ENCODE measurements at regions not wholly inside any gene's neighbourhood (a gene's known extent, or its start where the extent isn't known, plus 50 kb on each side); places are given as distances from the start of the nearest gene placed in this dataset.

GRCh38 chr9:99595796-99596195, 225.9 kb upstream of the NR4A3 start:
- Mint-ChIP-seq H3K36me3 (no peaks in the 10 kb centered on the region), H3K27ac (no peak overlapping the region), H3K4me3 (no peak overlapping the region), H3K27me3 (ENCODE audit: low read depth) (peaks cover 3% of the 10 kb centered on the region; the same call in 1 of the 2 replicates), H3K4me1 (no peaks in the 10 kb centered on the region), H3K9me3 (peaks cover 4% of the 10 kb centered on the region; the same call in 1 of the 2 replicates)
- TF ChIP-seq ZNF232 (CRISPR knock-in tag; IDR thresholded peaks at IDR 0.05) (no peak), RELA (CRISPR knock-in tag; IDR thresholded peaks at IDR 0.05; ENCODE audit: borderline replicate concordance) (no peak), ZNF121 (CRISPR knock-in tag; IDR thresholded peaks at IDR 0.05) (no peak)
- CTCF ChIA-PET: no interaction called here
- POLR2A ChIA-PET: no interaction called here
- DNase-seq (ENCODE audit: low spot score): no peak
- no peak for ATAC-seq

DNA sequence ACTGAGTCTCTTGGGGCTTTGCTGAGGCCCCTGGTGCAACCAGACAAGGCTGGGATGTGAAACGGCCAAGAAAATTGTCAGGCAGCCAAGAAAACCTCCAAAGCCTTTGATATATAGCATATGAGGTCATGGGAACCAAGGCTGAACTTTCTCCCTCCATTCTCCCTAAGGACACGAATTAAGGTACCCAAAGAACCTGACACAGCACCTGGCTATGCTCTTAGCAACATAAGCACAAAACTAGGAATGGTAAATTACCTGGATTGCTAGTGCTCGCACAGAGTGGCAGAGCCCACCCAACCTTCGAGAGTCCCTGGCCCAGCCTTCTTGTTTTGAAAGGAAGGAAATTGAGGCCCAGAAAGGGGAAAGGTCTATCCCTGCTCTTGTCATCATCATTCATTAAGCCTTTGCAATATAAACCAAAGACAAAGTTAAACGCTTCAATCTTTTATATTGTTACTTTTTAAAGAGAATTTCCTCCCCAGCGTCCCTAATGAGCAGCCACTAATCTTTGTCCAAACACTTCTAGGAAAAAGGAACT, 220.0 kb upstream of the NR4A3 start:
- Mint-ChIP-seq H3K36me3 (no peaks in the 10 kb centered on the region), H3K4me1 (peaks cover 18% of the 10 kb centered on the region), H3K9me3 (no peaks in the 10 kb centered on the region), H3K27ac (no peak overlapping the region), H3K4me3 (no peak overlapping the region), H3K27me3 (ENCODE audit: low read depth) (peaks cover 49% of the 10 kb centered on the region)
- ChIA-PET POLR2A (no interaction called here), CTCF (no interaction called here)
- no peak for ATAC-seq
- no peak for TF ChIP-seq NR2C2 (CRISPR knock-in tag; IDR thresholded peaks at IDR 0.05)
- no peak for TF ChIP-seq OVOL2 (CRISPR knock-in tag; IDR thresholded peaks at IDR 0.05; ENCODE audit: borderline replicate concordance)
- TF ChIP-seq SMAD3 (CRISPR knock-in tag; IDR thresholded peaks at IDR 0.05; ENCODE audit: borderline replicate concordance): no peak
- TF ChIP-seq, protein P1, sequence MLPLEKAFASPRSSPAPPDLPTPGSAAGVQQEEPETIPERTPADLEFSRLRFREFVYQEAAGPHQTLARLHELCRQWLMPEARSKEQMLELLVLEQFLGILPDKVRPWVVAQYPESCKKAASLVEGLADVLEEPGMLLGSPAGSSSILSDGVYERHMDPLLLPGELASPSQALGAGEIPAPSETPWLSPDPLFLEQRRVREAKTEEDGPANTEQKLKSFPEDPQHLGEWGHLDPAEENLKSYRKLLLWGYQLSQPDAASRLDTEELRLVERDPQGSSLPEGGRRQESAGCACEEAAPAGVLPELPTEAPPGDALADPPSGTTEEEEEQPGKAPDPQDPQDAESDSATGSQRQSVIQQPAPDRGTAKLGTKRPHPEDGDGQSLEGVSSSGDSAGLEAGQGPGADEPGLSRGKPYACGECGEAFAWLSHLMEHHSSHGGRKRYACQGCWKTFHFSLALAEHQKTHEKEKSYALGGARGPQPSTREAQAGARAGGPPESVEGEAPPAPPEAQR (CRISPR knock-in tag; IDR thresholded peaks at IDR 0.05): no peak
- TF ChIP-seq, protein P2, sequence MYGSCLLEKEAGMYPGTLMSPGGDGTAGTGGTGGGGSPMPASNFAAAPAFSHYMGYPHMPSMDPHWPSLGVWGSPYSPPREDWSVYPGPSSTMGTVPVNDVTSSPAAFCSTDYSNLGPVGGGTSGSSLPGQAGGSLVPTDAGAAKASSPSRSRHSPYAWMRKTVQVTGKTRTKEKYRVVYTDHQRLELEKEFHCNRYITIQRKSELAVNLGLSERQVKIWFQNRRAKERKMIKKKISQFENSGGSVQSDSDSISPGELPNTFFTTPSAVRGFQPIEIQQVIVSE (CRISPR knock-in tag; IDR thresholded peaks at IDR 0.05; ENCODE audit: borderline replicate concordance): no peak
- no peak for TF ChIP-seq CREB1 (CRISPR knock-in tag; IDR thresholded peaks at IDR 0.05)
- no peak for TF ChIP-seq FOXK1 (CRISPR knock-in tag; IDR thresholded peaks at IDR 0.05)
- TF ChIP-seq ZNF138 (CRISPR knock-in tag; conservative IDR thresholded peaks at IDR 0.05): no peak
- DNase-seq (ENCODE audit: low spot score): no peak

- POLR2A ChIA-PET: no interaction called here
- ATAC-seq: no peak
- Mint-ChIP-seq H3K27me3 (ENCODE audit: low read depth) (peaks cover 59% of the 10 kb centered on the region), H3K27ac (no peak overlapping the region), H3K4me3 (no peak overlapping the region), H3K9me3 (no peaks in the 10 kb centered on the region), H3K36me3 (no peaks in the 10 kb centered on the region), H3K4me1 (peaks cover 30% of the 10 kb centered on the region)
- CTCF ChIA-PET: no interaction called here
- no peak for DNase-seq (ENCODE audit: low spot score)
- TF ChIP-seq SOX15 (CRISPR knock-in tag; IDR thresholded peaks at IDR 0.05) (no peak), RELA (CRISPR knock-in tag; IDR thresholded peaks at IDR 0.05; ENCODE audit: borderline replicate concordance) (no peak), AFF4 (CRISPR knock-in tag; IDR thresholded peaks at IDR 0.05; ENCODE audit: borderline replicate concordance) (no peak)
Measured at GRCh38 chr9:99602854-99603253, 218.8 kb upstream of the NR4A3 start.

Data from WTC11 (cell line).